ENCODE measurements at regions not wholly inside any gene's neighbourhood (a gene's known extent, or its start where the extent isn't known, plus 50 kb on each side); places are given as distances from the start of the nearest gene placed in this dataset.

- no peak overlapping the region for H3K4me3 ChIP-seq (ENCODE audit: low read depth, low read length)
- DNase-seq (ENCODE audit: low read depth), result no peak
Observed at GRCh38 chr11:96706761-96707160, 316.9 kb downstream of the JRKL start.

GRCh38 chr11:96707273-96707672 is 317.5 kb downstream of the JRKL start:
- no peak for TF ChIP-seq CTCF (IDR thresholded peaks at IDR 0.05; ENCODE audit: insufficient read depth, low read depth, low read length)
- H3K4me3 ChIP-seq (ENCODE audit: low read depth, low read length), result no peak overlapping the region
- DNase-seq (ENCODE audit: low read depth), result no peak

More at GRCh38 chr11:96706761-96707160, 316.9 kb downstream of the JRKL start:
- no peak for TF ChIP-seq CTCF (IDR thresholded peaks at IDR 0.05; ENCODE audit: insufficient read depth, low read depth, low read length)

GRCh38 chr11:96708219-96708878 is 318.5 kb downstream of the JRKL start:
- no peak for DNase-seq (ENCODE audit: low read depth)
- no peak for TF ChIP-seq CTCF (IDR thresholded peaks at IDR 0.05; ENCODE audit: insufficient read depth, low read depth, low read length)
- no peak overlapping the region for H3K4me3 ChIP-seq (ENCODE audit: low read depth, low read length)

- DNase-seq (ENCODE audit: low read depth), result no peak
- no peak for TF ChIP-seq CTCF (IDR thresholded peaks at IDR 0.05; ENCODE audit: insufficient read depth, low read depth, low read length)
- H3K4me3 ChIP-seq (ENCODE audit: low read depth, low read length), result no peak overlapping the region
Observed at GRCh38 chr11:96713301-96713700, 323.5 kb downstream of the JRKL start.

- no peak for TF ChIP-seq CTCF (IDR thresholded peaks at IDR 0.05; ENCODE audit: insufficient read depth, low read depth, low read length)
- H3K4me3 ChIP-seq (ENCODE audit: low read depth, low read length), result no peak overlapping the region
Observed at GRCh38 chr11:96714689-96715088, 324.9 kb downstream of the JRKL start.

GRCh38 chr11:96715208-96715607 is 325.4 kb downstream of the JRKL start:
- H3K4me3 ChIP-seq (ENCODE audit: low read depth, low read length), result no peak overlapping the region
- TF ChIP-seq CTCF (IDR thresholded peaks at IDR 0.05; ENCODE audit: insufficient read depth, low read depth, low read length), result no peak
- no peak for DNase-seq (ENCODE audit: low read depth)

More at GRCh38 chr11:96714689-96715088, 324.9 kb downstream of the JRKL start:
- no peak for DNase-seq (ENCODE audit: low read depth)

- TF ChIP-seq CTCF (IDR thresholded peaks at IDR 0.05; ENCODE audit: insufficient read depth, low read depth, low read length), result no peak
- DNase-seq (ENCODE audit: low read depth), result no peak
- no peak overlapping the region for H3K4me3 ChIP-seq (ENCODE audit: low read depth, low read length)
Observed at GRCh38 chr11:96736601-96737000, 346.8 kb downstream of the JRKL start.

Measured in fibroblast of villous mesenchyme (primary cell).